ENCODE measurements at regions not wholly inside any gene's neighbourhood (a gene's known extent, or its start where the extent isn't known, plus 50 kb on each side); places are given as distances from the start of the nearest gene placed in this dataset.

DNA sequence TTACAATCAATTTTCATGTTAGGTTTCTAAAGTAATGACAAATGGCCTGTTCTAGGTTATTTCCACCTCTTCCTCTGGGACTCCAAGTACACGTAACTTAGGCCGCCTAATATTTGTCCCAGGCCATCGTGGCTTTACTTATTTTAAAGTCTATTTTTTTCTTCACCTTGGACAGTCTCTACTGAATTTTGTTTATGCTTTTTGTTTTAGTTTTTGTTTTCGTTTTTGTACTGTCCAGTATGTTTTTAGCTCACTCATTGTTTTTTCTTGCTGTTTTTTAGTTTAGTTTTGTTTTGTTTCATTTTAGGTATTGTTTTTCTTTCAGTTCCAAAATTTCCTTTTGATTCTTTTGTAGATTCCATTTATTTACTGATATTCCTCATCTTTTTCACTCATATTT is 187.7 kb upstream of the RNPC3 start:
- TF ChIP-seq, protein P1, sequence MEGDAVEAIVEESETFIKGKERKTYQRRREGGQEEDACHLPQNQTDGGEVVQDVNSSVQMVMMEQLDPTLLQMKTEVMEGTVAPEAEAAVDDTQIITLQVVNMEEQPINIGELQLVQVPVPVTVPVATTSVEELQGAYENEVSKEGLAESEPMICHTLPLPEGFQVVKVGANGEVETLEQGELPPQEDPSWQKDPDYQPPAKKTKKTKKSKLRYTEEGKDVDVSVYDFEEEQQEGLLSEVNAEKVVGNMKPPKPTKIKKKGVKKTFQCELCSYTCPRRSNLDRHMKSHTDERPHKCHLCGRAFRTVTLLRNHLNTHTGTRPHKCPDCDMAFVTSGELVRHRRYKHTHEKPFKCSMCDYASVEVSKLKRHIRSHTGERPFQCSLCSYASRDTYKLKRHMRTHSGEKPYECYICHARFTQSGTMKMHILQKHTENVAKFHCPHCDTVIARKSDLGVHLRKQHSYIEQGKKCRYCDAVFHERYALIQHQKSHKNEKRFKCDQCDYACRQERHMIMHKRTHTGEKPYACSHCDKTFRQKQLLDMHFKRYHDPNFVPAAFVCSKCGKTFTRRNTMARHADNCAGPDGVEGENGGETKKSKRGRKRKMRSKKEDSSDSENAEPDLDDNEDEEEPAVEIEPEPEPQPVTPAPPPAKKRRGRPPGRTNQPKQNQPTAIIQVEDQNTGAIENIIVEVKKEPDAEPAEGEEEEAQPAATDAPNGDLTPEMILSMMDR (IDR thresholded peaks at IDR 0.05; ENCODE audit: partially characterized antibody, unreplicated experiment) = no peak

GRCh38 chr1:103336408-103336807 is 189.1 kb upstream of the RNPC3 start:
- no peak for DNase-seq
- Mint-ChIP-seq H3K36me3 (ENCODE audit: unreplicated experiment) (no peaks in the 10 kb centered on the region), H3K27me3 (ENCODE audit: unreplicated experiment) (no peaks in the 10 kb centered on the region), H3K4me3 (ENCODE audit: unreplicated experiment) (no peak overlapping the region), H3K27ac (ENCODE audit: unreplicated experiment) (no peak overlapping the region), H3K9me3 (ENCODE audit: unreplicated experiment) (no peaks in the 10 kb centered on the region), H3K4me1 (ENCODE audit: low read depth, unreplicated experiment) (no peaks in the 10 kb centered on the region)
- TF ChIP-seq, protein P1 (IDR thresholded peaks at IDR 0.05; ENCODE audit: partially characterized antibody, unreplicated experiment) = no peak

More for the DNA sequence above, 187.7 kb upstream of the RNPC3 start:
- no peak overlapping the region for H3K4me3 Mint-ChIP-seq (ENCODE audit: unreplicated experiment)
- H3K27me3 Mint-ChIP-seq (ENCODE audit: unreplicated experiment) = no peaks in the 10 kb centered on the region
- no peaks in the 10 kb centered on the region for H3K9me3 Mint-ChIP-seq (ENCODE audit: unreplicated experiment)
- no peaks in the 10 kb centered on the region for H3K4me1 Mint-ChIP-seq (ENCODE audit: low read depth, unreplicated experiment)
- DNase-seq = no peak
- no peak overlapping the region for H3K27ac Mint-ChIP-seq (ENCODE audit: unreplicated experiment)
- H3K36me3 Mint-ChIP-seq (ENCODE audit: unreplicated experiment) = no peaks in the 10 kb centered on the region

GRCh38 chr1:103333141-103333540 is 192.4 kb upstream of the RNPC3 start:
- Mint-ChIP-seq H3K36me3 (ENCODE audit: unreplicated experiment) (no peaks in the 10 kb centered on the region), H3K4me3 (ENCODE audit: unreplicated experiment) (no peak overlapping the region), H3K27ac (ENCODE audit: unreplicated experiment) (no peak overlapping the region), H3K27me3 (ENCODE audit: unreplicated experiment) (no peaks in the 10 kb centered on the region), H3K4me1 (ENCODE audit: low read depth, unreplicated experiment) (no peaks in the 10 kb centered on the region), H3K9me3 (ENCODE audit: unreplicated experiment) (no peaks in the 10 kb centered on the region)
- DNase-seq = no peak
- TF ChIP-seq, protein P1 (IDR thresholded peaks at IDR 0.05; ENCODE audit: partially characterized antibody, unreplicated experiment) = no peak

- no peak overlapping the region for H3K4me3 Mint-ChIP-seq (ENCODE audit: unreplicated experiment)
- H3K36me3 Mint-ChIP-seq (ENCODE audit: unreplicated experiment) = no peaks in the 10 kb centered on the region
- TF ChIP-seq, protein P1 (IDR thresholded peaks at IDR 0.05; ENCODE audit: partially characterized antibody, unreplicated experiment) = no peak
- H3K27ac Mint-ChIP-seq (ENCODE audit: unreplicated experiment) = no peak overlapping the region
- DNase-seq = no peak
- H3K4me1 Mint-ChIP-seq (ENCODE audit: low read depth, unreplicated experiment) = no peaks in the 10 kb centered on the region
- H3K27me3 Mint-ChIP-seq (ENCODE audit: unreplicated experiment) = peaks cover 1% of the 10 kb centered on the region
- no peaks in the 10 kb centered on the region for H3K9me3 Mint-ChIP-seq (ENCODE audit: unreplicated experiment)
Measured at GRCh38 chr1:103327054-103327719, 198.3 kb upstream of the RNPC3 start.

GRCh38 chr1:103326595-103326994 is 198.9 kb upstream of the RNPC3 start:
- Mint-ChIP-seq H3K4me1 (ENCODE audit: low read depth, unreplicated experiment) (no peaks in the 10 kb centered on the region), H3K27me3 (ENCODE audit: unreplicated experiment) (peaks cover 1% of the 10 kb centered on the region), H3K36me3 (ENCODE audit: unreplicated experiment) (no peaks in the 10 kb centered on the region), H3K9me3 (ENCODE audit: unreplicated experiment) (no peaks in the 10 kb centered on the region), H3K27ac (ENCODE audit: unreplicated experiment) (no peak overlapping the region), H3K4me3 (ENCODE audit: unreplicated experiment) (no peak overlapping the region)
- DNase-seq = no peak
- TF ChIP-seq, protein P1 (IDR thresholded peaks at IDR 0.05; ENCODE audit: partially characterized antibody, unreplicated experiment) = no peak

Measured in glutamatergic neuron (in vitro differentiated cells).